ENCODE measurements at regions not wholly inside any gene's neighbourhood (a gene's known extent, or its start where the extent isn't known, plus 50 kb on each side); places are given as distances from the start of the nearest gene placed in this dataset.

DNA sequence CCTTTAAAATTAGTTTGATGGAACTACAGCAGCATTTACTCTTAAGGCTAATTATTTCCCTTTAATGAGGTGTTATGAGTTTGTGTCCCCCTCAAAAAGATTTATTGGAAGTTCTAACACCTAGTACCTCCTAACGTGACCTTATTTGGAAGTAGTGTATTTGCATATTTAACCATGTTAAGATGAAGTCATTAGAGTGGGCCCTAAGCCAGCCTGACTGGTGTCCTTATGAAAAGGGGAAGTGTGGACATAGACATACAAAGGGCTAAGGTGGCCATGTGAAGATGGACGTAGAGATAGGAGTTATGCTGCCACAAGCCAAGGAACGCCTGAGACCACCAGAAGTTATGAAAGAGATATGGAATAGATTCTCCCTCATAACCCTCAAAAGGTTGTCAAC, 985.4 kb upstream of the INTU start:
- Mint-ChIP-seq H3K4me1 (no peaks in the 10 kb centered on the region), H3K27me3 (no peaks in the 10 kb centered on the region), H3K27ac (no peak overlapping the region), H3K9me3 (ENCODE audit: insufficient read depth) (peaks cover 2% of the 10 kb centered on the region), H3K4me3 (no peak overlapping the region)
- no peak for TF ChIP-seq EZH2 (IDR thresholded peaks at IDR 0.05; ENCODE audit: borderline replicate concordance, insufficient read depth, low read depth, low read length, poor library complexity, severe bottlenecking)
- TF ChIP-seq, protein P1, sequence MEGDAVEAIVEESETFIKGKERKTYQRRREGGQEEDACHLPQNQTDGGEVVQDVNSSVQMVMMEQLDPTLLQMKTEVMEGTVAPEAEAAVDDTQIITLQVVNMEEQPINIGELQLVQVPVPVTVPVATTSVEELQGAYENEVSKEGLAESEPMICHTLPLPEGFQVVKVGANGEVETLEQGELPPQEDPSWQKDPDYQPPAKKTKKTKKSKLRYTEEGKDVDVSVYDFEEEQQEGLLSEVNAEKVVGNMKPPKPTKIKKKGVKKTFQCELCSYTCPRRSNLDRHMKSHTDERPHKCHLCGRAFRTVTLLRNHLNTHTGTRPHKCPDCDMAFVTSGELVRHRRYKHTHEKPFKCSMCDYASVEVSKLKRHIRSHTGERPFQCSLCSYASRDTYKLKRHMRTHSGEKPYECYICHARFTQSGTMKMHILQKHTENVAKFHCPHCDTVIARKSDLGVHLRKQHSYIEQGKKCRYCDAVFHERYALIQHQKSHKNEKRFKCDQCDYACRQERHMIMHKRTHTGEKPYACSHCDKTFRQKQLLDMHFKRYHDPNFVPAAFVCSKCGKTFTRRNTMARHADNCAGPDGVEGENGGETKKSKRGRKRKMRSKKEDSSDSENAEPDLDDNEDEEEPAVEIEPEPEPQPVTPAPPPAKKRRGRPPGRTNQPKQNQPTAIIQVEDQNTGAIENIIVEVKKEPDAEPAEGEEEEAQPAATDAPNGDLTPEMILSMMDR (IDR thresholded peaks at IDR 0.05): no peak
- Histone ChIP-seq H3K27me3 (replicated peaks in 1 of 4; ENCODE audit: control extremely low read depth in 1 of 4, control insufficient read depth in 3 of 4, insufficient read depth in 4 of 4, low read length in 3 of 4) (no peaks in the 10 kb centered on the region), H3K9ac (ENCODE audit: low read length) (no peak overlapping the region), H3K4me2 (replicated peaks; ENCODE audit: low read depth, low read length, poor library complexity, severe bottlenecking) (no peak overlapping the region), H3K4me1 (ENCODE audit: control insufficient read depth in 2 of 2, insufficient read depth in 2 of 2, low read length in 2 of 2) (no peaks in the 10 kb centered on the region), H3K9me3 (ENCODE audit: control extremely low read depth in 1 of 3, control insufficient read depth in 2 of 3, insufficient read depth in 1 of 3, low read length in 2 of 3) (no peaks in the 10 kb centered on the region), H3K27ac (ENCODE audit: low read length in 2 of 2) (no peak overlapping the region), H4K20me1 (ENCODE audit: control insufficient read depth, insufficient read depth, low read length, poor library complexity, severe bottlenecking) (no peaks in the 10 kb centered on the region), H3K36me3 (replicated peaks in 1 of 2; ENCODE audit: control extremely low read depth in 1 of 2, control insufficient read depth in 1 of 2, extremely low read depth in 1 of 2, insufficient read depth in 2 of 2, low read length in 1 of 2) (no peaks in the 10 kb centered on the region), H3K4me3 (ENCODE audit: control extremely low read depth in 1 of 5, extremely low read depth in 1 of 5, insufficient read depth in 1 of 5, low read depth in 2 of 5, low read length in 4 of 5) (no peak overlapping the region), H2AFZ (ENCODE audit: insufficient read depth, low read depth, low read length, poor library complexity, severe bottlenecking) (no peak overlapping the region), H3K79me2 (ENCODE audit: control insufficient read depth, insufficient read depth, low read length) (no peaks in the 10 kb centered on the region)
- intact Hi-C loops (cut with micrococcal nuclease): no loop called here
- POLR2A ChIA-PET: no interaction called here
- CTCF ChIA-PET: no interaction called here
- DNase-seq (no peak), ATAC-seq (ENCODE audit: low read depth) (no peak)
- WGBS (ENCODE audit: insufficient coverage): 100% methylated on average over 1 of the region's 3 CpGs

DNA sequence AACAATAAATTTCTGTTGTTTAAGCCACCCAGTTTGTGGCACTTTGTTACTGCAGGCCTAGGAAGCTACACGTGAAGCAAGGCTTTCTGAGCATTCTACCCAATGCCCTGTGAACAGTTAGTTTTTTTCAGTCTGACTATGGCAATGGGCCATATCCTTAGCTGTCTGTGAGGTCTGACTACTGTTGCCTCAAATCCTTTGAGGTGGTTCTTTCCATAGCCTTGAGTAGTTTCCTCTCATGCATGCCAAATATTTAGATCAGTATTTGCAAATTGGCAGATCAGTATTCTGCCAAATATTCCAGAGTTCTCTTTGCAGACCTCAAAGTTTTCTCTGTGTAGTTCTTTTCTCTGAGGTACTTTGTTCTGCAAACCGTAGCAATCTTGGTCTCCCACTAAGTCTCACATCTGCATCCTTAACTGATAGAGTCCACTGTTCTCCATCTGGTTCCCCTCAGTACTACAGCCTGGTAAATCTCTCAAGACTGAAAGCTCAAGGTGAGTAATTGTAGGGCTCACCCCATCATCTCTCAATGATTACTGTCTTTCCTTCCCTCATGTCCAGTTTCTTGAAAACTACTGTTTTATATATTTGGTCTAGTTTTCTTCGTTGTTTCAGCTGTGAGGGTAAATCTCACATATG, 984.9 kb upstream of the INTU start:
- ChIA-PET CTCF (no interaction called here), POLR2A (no interaction called here)
- intact Hi-C loops (cut with micrococcal nuclease): no loop called here

More for the DNA sequence above, 984.9 kb upstream of the INTU start:
- Mint-ChIP-seq H3K9me3 (ENCODE audit: insufficient read depth) (peaks cover 2% of the 10 kb centered on the region), H3K27me3 (no peaks in the 10 kb centered on the region), H3K27ac (no peak overlapping the region), H3K4me1 (no peaks in the 10 kb centered on the region), H3K4me3 (no peak overlapping the region)
- H2AFZ ChIP-seq (ENCODE audit: insufficient read depth, low read depth, low read length, poor library complexity, severe bottlenecking): no peak overlapping the region
- H3K27me3 ChIP-seq (replicated peaks in 1 of 4; ENCODE audit: control extremely low read depth in 1 of 4, control insufficient read depth in 3 of 4, insufficient read depth in 4 of 4, low read length in 3 of 4): no peaks in the 10 kb centered on the region
- no peak for TF ChIP-seq EZH2 (IDR thresholded peaks at IDR 0.05; ENCODE audit: borderline replicate concordance, insufficient read depth, low read depth, low read length, poor library complexity, severe bottlenecking)
- TF ChIP-seq, protein P1 (IDR thresholded peaks at IDR 0.05): no peak
- ATAC-seq (ENCODE audit: low read depth): no peak
- H3K4me3 ChIP-seq (ENCODE audit: control extremely low read depth in 1 of 5, extremely low read depth in 1 of 5, insufficient read depth in 1 of 5, low read depth in 2 of 5, low read length in 4 of 5): no peak overlapping the region
- H3K4me2 ChIP-seq (replicated peaks; ENCODE audit: low read depth, low read length, poor library complexity, severe bottlenecking): no peak overlapping the region
- no peaks in the 10 kb centered on the region for H3K36me3 ChIP-seq (replicated peaks in 1 of 2; ENCODE audit: control extremely low read depth in 1 of 2, control insufficient read depth in 1 of 2, extremely low read depth in 1 of 2, insufficient read depth in 2 of 2, low read length in 1 of 2)
- no peak for DNase-seq
- no peaks in the 10 kb centered on the region for H4K20me1 ChIP-seq (ENCODE audit: control insufficient read depth, insufficient read depth, low read length, poor library complexity, severe bottlenecking)
- no peak overlapping the region for H3K27ac ChIP-seq (ENCODE audit: low read length in 2 of 2)
- no peaks in the 10 kb centered on the region for H3K4me1 ChIP-seq (ENCODE audit: control insufficient read depth in 2 of 2, insufficient read depth in 2 of 2, low read length in 2 of 2)
- 88% methylated on average over 2 of the region's 3 CpGs for WGBS (ENCODE audit: insufficient coverage)
- H3K79me2 ChIP-seq (ENCODE audit: control insufficient read depth, insufficient read depth, low read length): no peaks in the 10 kb centered on the region
- H3K9me3 ChIP-seq (ENCODE audit: control extremely low read depth in 1 of 3, control insufficient read depth in 2 of 3, insufficient read depth in 1 of 3, low read length in 2 of 3): no peaks in the 10 kb centered on the region
- no peak overlapping the region for H3K9ac ChIP-seq (ENCODE audit: low read length)

Data from B cell (primary cell).